Dermis microvascular lymphatic vessel endothelial cell (primary cell): ENCODE measurements at regions not wholly inside any gene's neighbourhood (a gene's known extent, or its start where the extent isn't known, plus 50 kb on each side); places are given as distances from the start of the nearest gene placed in this dataset.
"Not testable (repeated sequence)": the region's sequence is repeated elsewhere in the genome, so short reads cannot be mapped to it uniquely, and the experiment has no call there.

ENCODE experiments used
- DNase-seq, 2 donors: peaks; one replicate each; pipeline versions ENCODE4 v3.0.0 to v3.0.0-alpha.2; 2010; ENCODE audit warnings: low read depth in 2 of 2

DNA sequence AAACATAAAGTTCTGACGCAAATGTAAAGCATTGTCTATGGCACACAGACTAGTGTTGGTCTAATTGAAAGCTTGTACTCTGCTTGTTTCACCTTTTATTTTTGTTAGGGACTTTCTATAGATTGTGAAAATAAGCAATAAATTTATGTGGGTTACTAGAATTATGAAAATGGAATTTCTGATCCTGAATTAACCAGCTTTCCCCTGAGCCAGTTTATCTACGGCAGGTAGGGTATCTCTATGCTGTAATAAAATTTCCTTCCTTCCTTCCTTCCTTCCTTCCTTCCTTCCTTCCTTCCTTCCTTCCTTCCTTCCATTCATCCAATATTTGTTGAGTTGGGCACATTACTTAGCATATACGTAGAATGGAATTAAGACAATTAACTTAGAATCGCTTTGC is 362.6 kb upstream of the SPRED2 start:
- no peak for DNase-seq

DNA sequence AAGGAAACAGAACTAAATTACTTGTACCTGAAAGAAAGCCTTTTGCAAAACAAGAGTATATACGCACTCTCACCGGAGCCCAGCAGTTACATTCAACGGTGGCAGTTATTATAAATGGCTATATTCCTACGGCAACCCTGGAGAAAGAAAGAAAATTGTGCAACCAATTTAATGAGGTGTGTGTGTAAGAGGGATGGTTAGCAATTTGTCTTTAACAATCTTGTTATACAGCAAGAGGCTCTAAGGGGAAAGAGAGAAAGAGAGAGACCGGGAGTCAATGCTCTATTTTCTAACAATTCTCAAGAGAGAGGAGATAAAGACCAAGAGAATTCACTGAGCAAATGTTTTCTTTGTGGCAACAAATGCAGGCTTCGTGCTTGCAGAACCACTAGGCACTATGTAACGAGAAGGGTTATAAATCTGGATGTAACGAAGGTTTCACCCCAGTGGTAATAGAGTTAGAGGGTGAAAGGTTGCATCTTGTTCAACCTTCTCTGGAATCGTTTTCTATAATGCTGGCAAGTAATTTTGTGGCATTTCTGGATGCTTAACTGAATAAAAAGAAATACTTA is 359.1 kb upstream of the SPRED2 start:
- DNase-seq: no peak

- no peak for DNase-seq
Measured at GRCh38 chr2:65790676-65790935, 358.2 kb upstream of the SPRED2 start.

- DNase-seq: no peak
Measured at GRCh38 chr2:65789923-65790675, 357.7 kb upstream of the SPRED2 start.

GRCh38 chr2:65788556-65788955 is 356.2 kb upstream of the SPRED2 start:
- DNase-seq: no peak

- no peak for DNase-seq
Measured at GRCh38 chr2:65786765-65787164, 354.4 kb upstream of the SPRED2 start.

GRCh38 chr2:65786007-65786717 is 353.8 kb upstream of the SPRED2 start:
- no peak for DNase-seq

GRCh38 chr2:65782996-65783650 is 350.7 kb upstream of the SPRED2 start:
- no peak for DNase-seq

- no peak for DNase-seq
Measured at GRCh38 chr2:65782186-65782585, 349.8 kb upstream of the SPRED2 start.

GRCh38 chr2:65781756-65782155 is 349.4 kb upstream of the SPRED2 start:
- DNase-seq: no peak

DNA sequence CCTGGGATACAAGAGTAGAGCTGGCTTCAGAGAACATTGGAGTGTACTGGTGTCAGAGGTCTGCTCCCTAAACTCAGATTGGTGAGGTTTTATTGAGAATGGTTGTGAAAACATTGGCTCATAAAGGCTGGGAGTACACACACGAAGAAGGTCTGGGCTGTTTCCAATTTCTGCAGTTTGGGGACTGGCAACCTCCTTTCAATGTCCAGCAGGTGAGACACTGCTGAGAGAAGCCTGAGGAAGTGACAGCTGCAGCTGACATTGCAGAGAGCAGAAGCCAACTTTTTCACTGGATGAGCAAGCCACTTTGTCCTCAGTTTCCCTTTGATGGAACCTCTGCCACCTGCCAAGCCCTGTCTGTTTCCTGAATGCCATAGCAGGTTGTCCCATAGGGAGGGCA is 346.6 kb upstream of the SPRED2 start:
- DNase-seq: no peak

- DNase-seq: no peak
Measured at GRCh38 chr2:65778137-65778536, 345.7 kb upstream of the SPRED2 start.

- no peak for DNase-seq
Measured at GRCh38 chr2:65775839-65776238, 343.4 kb upstream of the SPRED2 start.

DNA sequence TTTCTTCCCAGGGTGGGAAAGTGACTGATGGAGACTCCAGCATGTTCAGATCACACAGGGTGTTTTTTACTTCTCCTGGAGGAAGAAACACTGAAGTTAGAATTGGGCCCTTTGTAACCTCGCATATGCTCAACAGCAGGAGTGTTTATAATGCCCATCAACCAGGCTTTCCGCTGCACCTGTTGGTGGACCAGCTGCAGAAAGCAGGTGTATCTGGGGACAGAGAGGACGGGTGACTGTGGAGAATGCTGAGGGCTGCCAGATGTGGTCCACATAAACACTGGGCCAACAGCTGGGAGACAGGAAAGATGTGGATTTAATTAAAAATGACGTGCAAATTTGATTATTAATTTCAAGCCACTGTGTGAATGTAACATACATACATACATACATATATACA is 335.5 kb upstream of the SPRED2 start:
- no peak for DNase-seq

- DNase-seq: no peak
Measured at GRCh38 chr2:65766768-65767267, 334.4 kb upstream of the SPRED2 start.

GRCh38 chr2:65765376-65765775 is 333.0 kb upstream of the SPRED2 start:
- no peak for DNase-seq

GRCh38 chr2:65762068-65762467 is 329.7 kb upstream of the SPRED2 start:
- DNase-seq: no peak

DNA sequence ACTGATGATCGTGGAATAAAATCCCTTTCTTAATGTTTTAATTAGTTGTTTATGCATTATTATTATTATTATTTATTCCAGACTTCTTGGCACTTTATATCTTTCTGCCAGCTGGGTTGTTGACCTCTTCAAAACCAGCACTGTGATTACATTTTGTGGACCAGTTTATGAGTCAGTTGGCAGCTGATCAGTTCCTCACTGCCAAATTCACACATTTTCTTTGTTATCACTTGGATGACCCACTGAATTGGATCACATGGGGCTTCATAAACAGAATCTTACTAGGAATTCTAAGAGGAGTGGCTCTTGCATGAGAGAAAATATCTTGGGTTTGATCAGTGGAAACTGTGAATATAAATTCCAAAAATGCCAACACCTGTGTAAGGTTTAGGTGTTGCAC is 321.8 kb upstream of the SPRED2 start:
- no peak for DNase-seq

- DNase-seq: no peak
Measured at GRCh38 chr2:65751408-65751807, 319.0 kb upstream of the SPRED2 start.

GRCh38 chr2:65749545-65749944 is 317.1 kb upstream of the SPRED2 start:
- DNase-seq: no peak

DNA sequence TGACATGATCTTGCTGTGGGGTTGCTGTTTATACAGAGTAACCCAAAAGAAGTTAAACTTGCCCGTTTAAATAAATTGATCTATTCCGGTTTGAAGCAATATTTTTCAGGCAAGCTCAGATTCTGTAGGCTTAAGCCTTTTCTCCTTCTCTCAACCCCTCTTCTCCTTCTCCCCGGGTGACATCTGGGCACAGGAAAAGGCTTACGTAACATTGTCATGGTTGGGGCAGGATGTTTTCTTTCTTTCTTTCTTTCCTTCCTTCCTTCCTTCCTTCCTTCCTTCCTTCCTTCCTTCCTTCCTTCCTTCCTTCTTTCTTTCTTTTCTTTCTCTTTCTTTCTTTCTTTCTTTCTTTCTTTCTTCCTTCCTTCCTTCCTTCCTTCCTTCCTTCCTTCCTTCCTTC is 315.5 kb upstream of the SPRED2 start:
- DNase-seq: not testable (repeated sequence)

DNA sequence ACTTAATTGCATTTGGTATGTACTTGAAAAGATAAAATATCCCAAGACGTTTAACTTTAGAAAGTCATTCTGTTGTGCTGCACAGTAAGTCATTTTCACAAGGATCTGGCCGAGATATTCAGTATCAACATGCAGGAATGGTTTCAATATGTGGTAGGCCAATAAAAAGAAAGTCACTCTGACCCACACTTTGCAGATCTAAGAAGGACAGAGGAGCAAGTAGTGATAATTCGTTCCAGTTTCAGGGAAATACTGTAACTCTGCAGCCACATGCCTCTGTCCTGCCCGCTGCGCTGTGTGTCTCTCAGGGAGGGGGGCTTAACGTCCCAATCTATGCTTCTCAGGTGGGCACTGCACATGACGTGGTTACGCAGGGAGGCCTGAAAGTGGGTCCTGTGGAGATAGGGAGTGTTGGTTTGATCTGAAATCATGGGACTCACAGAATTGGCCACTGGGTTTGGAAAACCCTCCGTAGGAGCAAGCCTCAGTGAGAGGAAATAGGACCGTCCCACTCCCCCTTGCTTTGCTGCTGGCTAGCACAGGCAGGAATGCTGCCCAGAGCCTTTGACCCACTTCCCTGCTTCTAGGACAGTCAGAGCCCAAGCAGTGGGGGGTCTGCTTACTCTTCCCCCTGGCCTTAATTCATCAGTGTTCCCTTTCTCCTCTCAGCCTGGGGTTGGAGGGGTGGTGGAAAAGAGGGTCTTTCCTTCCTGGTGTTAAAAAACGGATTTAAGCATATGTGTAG is 314.7 kb upstream of the SPRED2 start:
- no peak for DNase-seq
